ENCODE measurements at regions not wholly inside any gene's neighbourhood (a gene's known extent, or its start where the extent isn't known, plus 50 kb on each side); places are given as distances from the start of the nearest gene placed in this dataset.

DNA sequence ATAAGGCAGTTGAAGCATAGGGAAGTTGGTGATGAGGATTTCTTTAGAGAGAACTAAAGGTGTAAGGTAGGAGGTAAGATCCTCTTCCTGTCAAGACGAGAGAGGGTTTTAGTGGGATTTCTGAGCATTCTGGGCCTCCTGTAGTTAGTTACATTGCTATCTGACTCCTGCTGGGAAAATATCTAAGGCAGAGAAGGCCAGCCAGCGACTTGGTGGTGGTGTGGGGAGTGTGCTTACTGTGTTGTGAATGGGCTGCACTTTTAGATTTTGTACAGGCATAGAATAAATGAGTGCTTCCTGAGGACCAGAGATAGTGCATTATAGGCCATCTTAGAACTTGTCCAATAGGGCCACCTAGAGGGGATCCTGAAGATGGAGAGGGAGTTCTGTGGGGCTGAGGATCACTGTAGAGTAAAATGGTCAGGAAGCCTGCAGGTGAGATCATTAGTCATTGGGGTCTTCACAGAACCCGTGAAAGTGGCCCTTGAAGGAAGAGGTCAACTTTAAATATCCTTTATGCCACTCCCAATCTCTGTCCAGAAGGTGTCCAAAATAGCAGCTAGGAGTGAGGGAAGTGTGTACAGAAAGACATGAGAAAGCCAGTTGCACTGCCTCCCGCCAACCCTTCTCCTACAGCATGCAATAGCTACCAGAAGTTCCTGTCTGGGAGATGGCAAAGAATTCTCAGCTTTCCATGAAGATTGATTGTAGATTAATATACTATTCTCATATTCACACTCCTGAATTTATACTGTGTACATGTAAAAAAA, 266.6 kb downstream of the POLR1F start:
- ChIA-PET POLR2A (ENCODE audit: unreplicated experiment) (no interaction called here), CTCF (interaction anchor here (4.0 kb wide), 1 partner anchor 320 kb away, joined by 14 read pairs; no protein-coding TSS in a partner anchor)
- no peaks in the 10 kb centered on the region for H3K4me1 ChIP-seq (ENCODE audit: insufficient read depth, low read length)
- no peaks in the 10 kb centered on the region for H3K9me2 ChIP-seq (replicated peaks; ENCODE audit: low read length)
- no peak overlapping the region for H2AFZ ChIP-seq (ENCODE audit: low read length)
- DNase-seq (peak; percentile 64), ATAC-seq (peak; percentile 100)
- intact Hi-C loops (cut with micrococcal nuclease) = loop anchor here (1.0 to 10.0 kb wide), 7 partner anchors 49 to 1090 kb away; no protein-coding TSS in a partner anchor
- H3K27me3 ChIP-seq (ENCODE audit: low read length) = no peaks in the 10 kb centered on the region
- no peak overlapping the region for H3K9ac ChIP-seq (ENCODE audit: low read length)
- H3K36me3 ChIP-seq (ENCODE audit: low read depth, low read length) = no peaks in the 10 kb centered on the region
- no peak overlapping the region for H3K4me2 ChIP-seq (ENCODE audit: low read length)
- H3K9me3 ChIP-seq (ENCODE audit: low read length) = no peaks in the 10 kb centered on the region
- H3K27ac ChIP-seq (ENCODE audit: low read length) = no peak overlapping the region
- no peaks in the 10 kb centered on the region for H3K79me2 ChIP-seq (ENCODE audit: low read length)
- TF ChIP-seq EZH2phosphoT487 (IDR thresholded peaks at IDR 0.05; ENCODE audit: borderline replicate concordance, low read length) = no peak
- TF ChIP-seq, protein P1, sequence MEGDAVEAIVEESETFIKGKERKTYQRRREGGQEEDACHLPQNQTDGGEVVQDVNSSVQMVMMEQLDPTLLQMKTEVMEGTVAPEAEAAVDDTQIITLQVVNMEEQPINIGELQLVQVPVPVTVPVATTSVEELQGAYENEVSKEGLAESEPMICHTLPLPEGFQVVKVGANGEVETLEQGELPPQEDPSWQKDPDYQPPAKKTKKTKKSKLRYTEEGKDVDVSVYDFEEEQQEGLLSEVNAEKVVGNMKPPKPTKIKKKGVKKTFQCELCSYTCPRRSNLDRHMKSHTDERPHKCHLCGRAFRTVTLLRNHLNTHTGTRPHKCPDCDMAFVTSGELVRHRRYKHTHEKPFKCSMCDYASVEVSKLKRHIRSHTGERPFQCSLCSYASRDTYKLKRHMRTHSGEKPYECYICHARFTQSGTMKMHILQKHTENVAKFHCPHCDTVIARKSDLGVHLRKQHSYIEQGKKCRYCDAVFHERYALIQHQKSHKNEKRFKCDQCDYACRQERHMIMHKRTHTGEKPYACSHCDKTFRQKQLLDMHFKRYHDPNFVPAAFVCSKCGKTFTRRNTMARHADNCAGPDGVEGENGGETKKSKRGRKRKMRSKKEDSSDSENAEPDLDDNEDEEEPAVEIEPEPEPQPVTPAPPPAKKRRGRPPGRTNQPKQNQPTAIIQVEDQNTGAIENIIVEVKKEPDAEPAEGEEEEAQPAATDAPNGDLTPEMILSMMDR (conservative IDR thresholded peaks at IDR 0.05; ENCODE audit: low read depth, low read length) = peak; percentile 80
- no peak overlapping the region for H3K4me3 ChIP-seq (ENCODE audit: low read length)
- H4K20me1 ChIP-seq (ENCODE audit: low read length) = no peaks in the 10 kb centered on the region
- BruUV-seq (replicated peaks) = no TSS peak
- H3F3A ChIP-seq (ENCODE audit: low read length, unreplicated experiment) = no peaks in the 10 kb centered on the region

DNA sequence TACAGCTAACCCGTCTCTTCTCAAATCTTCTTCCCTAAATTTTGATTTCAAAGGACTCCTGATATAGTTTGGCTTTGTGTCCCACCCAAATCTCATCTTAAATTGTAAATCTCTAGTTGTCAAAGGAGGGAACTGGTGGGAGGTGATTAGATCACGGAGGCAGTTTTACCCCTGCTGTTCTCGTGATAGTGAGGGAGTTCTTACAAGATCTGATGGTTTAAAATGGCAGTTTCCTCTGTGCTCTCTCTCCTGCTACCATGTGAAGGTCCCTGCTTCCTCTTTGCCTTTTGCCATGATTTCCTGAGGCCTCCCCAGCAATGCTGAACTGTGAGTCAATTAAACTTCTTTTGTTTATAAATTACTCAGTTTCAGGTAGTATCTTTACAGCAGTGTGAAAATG, 269.3 kb downstream of the POLR1F start:
- TF ChIP-seq, protein P1 (conservative IDR thresholded peaks at IDR 0.05; ENCODE audit: low read depth, low read length) = no peak
- no peak for TF ChIP-seq EZH2phosphoT487 (IDR thresholded peaks at IDR 0.05; ENCODE audit: borderline replicate concordance, low read length)
- TF ChIP-seq EZH2 (IDR thresholded peaks at IDR 0.05; ENCODE audit: low read length, unreplicated experiment) = no peak
- intact Hi-C loops (cut with micrococcal nuclease) = no loop called here
- Histone ChIP-seq H3K27ac (ENCODE audit: low read length) (no peak overlapping the region), H3K36me3 (ENCODE audit: low read depth, low read length) (no peaks in the 10 kb centered on the region), H3K9me2 (replicated peaks; ENCODE audit: low read length) (no peaks in the 10 kb centered on the region), H3K79me2 (ENCODE audit: low read length) (no peaks in the 10 kb centered on the region), H3K4me3 (ENCODE audit: low read length) (no peak overlapping the region), H3K9me3 (ENCODE audit: low read length) (no peaks in the 10 kb centered on the region), H3K27me3 (ENCODE audit: low read length) (no peaks in the 10 kb centered on the region), H2AFZ (ENCODE audit: low read length) (no peak overlapping the region), H3F3A (ENCODE audit: low read length, unreplicated experiment) (no peaks in the 10 kb centered on the region), H3K4me1 (ENCODE audit: insufficient read depth, low read length) (no peaks in the 10 kb centered on the region), H3K9ac (ENCODE audit: low read length) (no peak overlapping the region), H3K4me2 (ENCODE audit: low read length) (no peak overlapping the region), H4K20me1 (ENCODE audit: low read length) (no peaks in the 10 kb centered on the region)
- DNase-seq = no peak
- BruUV-seq (replicated peaks) = no TSS peak
- ChIA-PET CTCF (interaction anchor here (4.0 kb wide), 1 partner anchor 317 kb away, joined by 14 read pairs; no protein-coding TSS in a partner anchor), POLR2A (ENCODE audit: unreplicated experiment) (no interaction called here)
- ATAC-seq = no peak

DNA sequence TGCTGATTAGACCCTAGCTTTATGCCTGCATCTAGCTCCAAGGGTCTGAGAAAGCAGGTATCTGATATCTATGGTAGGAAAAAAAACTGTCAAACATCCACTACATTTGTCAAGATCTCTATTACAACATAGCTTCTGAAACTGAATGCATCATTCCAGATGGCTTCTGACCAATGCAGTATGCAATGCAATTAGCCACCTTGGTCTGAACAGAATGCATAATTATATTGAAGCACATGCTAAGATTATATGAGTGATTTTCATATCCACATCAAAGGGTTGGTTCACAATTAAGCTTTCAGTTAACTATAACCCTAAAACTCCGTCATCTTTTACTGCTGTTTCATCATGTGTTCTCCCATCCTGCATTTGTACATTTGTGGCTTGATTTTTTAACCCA, 271.4 kb downstream of the POLR1F start:
- CTCF ChIA-PET = no interaction called here
- intact Hi-C loops (cut with micrococcal nuclease) = no loop called here

More for the DNA sequence above, 271.4 kb downstream of the POLR1F start:
- H3K9me3 ChIP-seq (ENCODE audit: low read length) = no peaks in the 10 kb centered on the region
- H3K36me3 ChIP-seq (ENCODE audit: low read depth, low read length) = no peaks in the 10 kb centered on the region
- no peak overlapping the region for H3K27ac ChIP-seq (ENCODE audit: low read length)
- TF ChIP-seq, protein P1 (conservative IDR thresholded peaks at IDR 0.05; ENCODE audit: low read depth, low read length) = no peak
- no peak for TF ChIP-seq EZH2 (IDR thresholded peaks at IDR 0.05; ENCODE audit: low read length, unreplicated experiment)
- TF ChIP-seq EZH2phosphoT487 (IDR thresholded peaks at IDR 0.05; ENCODE audit: borderline replicate concordance, low read length) = no peak
- H3K27me3 ChIP-seq (ENCODE audit: low read length) = no peaks in the 10 kb centered on the region
- ATAC-seq (no peak), DNase-seq (no peak)
- no peak overlapping the region for H2AFZ ChIP-seq (ENCODE audit: low read length)
- no peaks in the 10 kb centered on the region for H3F3A ChIP-seq (ENCODE audit: low read length, unreplicated experiment)
- H3K79me2 ChIP-seq (ENCODE audit: low read length) = no peaks in the 10 kb centered on the region
- H3K4me1 ChIP-seq (ENCODE audit: insufficient read depth, low read length) = no peaks in the 10 kb centered on the region
- no peak overlapping the region for H3K4me2 ChIP-seq (ENCODE audit: low read length)
- H4K20me1 ChIP-seq (ENCODE audit: low read length) = no peaks in the 10 kb centered on the region
- H3K9ac ChIP-seq (ENCODE audit: low read length) = no peak overlapping the region
- POLR2A ChIA-PET (ENCODE audit: unreplicated experiment) = no interaction called here
- no peak overlapping the region for H3K4me3 ChIP-seq (ENCODE audit: low read length)
- BruUV-seq (replicated peaks) = no TSS peak
- H3K9me2 ChIP-seq (replicated peaks; ENCODE audit: low read length) = no peaks in the 10 kb centered on the region

Data from PC-3 (cell line).